Subcutaneous abdominal adipose tissue (tissue), 5 donors: ENCODE measurements at regions not wholly inside any gene's neighbourhood (a gene's known extent, or its start where the extent isn't known, plus 50 kb on each side); places are given as distances from the start of the nearest gene placed in this dataset.

ENCODE experiments used
- H3K27ac ChIP-seq: one replicate; pipeline ENCODE4 v1.7.0; 2013; ENCODE audit warnings: low read depth, mild to moderate bottlenecking, inconsistent platforms, low read length, moderate library complexity
- H3K27me3 ChIP-seq, 5 donors: one replicate each; pipeline ENCODE4 v1.7.0; 2013; ENCODE audit warnings: low read length in 5 of 5, inconsistent platforms in 1 of 5; ENCODE audit not compliant: control insufficient read depth in 5 of 5, insufficient read depth in 4 of 5
- H3K36me3 ChIP-seq, 5 donors: one replicate each; pipeline ENCODE4 v1.7.0; 2013; ENCODE audit warnings: low read length in 5 of 5; ENCODE audit not compliant: control insufficient read depth in 5 of 5, insufficient read depth in 5 of 5
- H3K4me1 ChIP-seq, 5 donors: one replicate each; pipeline ENCODE4 v1.7.0; 2013; ENCODE audit warnings: low read length in 5 of 5, mild to moderate bottlenecking in 3 of 5, moderate library complexity in 1 of 5; ENCODE audit not compliant: control insufficient read depth in 5 of 5, insufficient read depth in 5 of 5
- H3K4me3 ChIP-seq, 5 donors: one replicate each; pipeline ENCODE4 v1.7.0; 2013; ENCODE audit warnings: low read length in 5 of 5, low read depth in 1 of 5
- H3K9ac ChIP-seq, 5 donors: one replicate each; pipeline ENCODE4 v1.7.0; 2013; ENCODE audit warnings: low read length in 5 of 5, mild to moderate bottlenecking in 4 of 5, moderate library complexity in 3 of 5
- H3K9me3 ChIP-seq, 5 donors: one replicate each; pipeline ENCODE4 v1.7.0; 2013; ENCODE audit warnings: low read length in 5 of 5; ENCODE audit not compliant: control insufficient read depth in 5 of 5
- donor health status: healthy.
- donor health status: healthy.
- donor health status: healthy.
- donor health status: healthy.
- donor health status: healthy.

GRCh38 chr7:114086537-114086913 is 167.7 kb upstream of the PPP1R3A start:
- no peaks in the 10 kb centered on the region for H3K36me3 ChIP-seq
- H3K27ac ChIP-seq = peak overlapping the region; percentile 96
- peak overlapping the region; percentile 83 to 98 (median 88) for H3K4me3 ChIP-seq
- H3K9ac ChIP-seq = peak overlapping the region in 4 of 5 donors; percentile 44 to 75 (median 57)
- H3K9me3 ChIP-seq = no peaks in the 10 kb centered on the region
- peaks cover 4 to 63% (median 55%) of the 10 kb centered on the region in 5 donors for H3K4me1 ChIP-seq
- H3K27me3 ChIP-seq = peaks cover 0 to 38% (median 13%) of the 10 kb centered on the region in 5 donors

DNA sequence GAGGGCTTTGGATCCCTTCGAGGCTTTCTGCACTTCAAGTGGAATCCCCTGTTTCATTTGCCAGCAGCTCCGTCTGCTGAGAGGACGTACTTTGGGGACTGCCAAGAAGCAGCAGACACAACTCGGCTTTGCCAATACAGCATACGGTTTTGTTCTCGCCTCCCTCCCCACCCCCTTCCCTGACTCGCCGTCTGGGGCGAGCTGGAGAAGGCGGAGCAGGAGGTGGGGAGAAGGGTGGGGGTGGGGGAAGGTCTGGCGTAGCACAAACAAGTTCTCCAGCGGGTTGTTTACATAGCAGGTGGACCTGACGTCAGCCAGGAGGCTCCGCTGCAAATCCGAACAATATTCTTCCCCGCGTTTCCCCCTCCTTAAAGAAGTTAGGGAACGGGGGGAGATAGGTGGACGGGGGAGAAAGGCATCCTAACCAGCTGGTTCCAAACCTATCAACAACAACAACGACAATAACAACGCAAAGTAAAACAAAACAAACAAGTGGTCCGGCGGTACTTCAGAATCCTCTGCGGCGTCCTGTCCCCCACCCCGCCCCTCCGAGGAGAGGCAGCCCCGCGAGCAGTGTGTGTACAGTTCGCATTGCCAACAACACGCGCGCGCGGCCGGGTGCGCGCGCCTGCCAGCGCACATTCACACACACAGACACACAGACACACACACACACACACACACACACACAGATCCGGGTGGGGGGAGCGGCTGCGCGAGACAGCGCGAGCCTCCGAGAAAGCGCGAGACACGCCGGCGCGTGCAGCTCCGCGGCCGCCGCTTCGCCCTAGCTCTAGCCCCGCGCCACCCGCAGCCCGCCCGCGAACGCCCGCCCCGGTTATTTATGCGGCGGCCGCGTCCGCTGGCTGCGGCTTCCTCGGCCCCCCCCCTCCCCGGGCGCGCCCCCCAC is 167.0 kb upstream of the PPP1R3A start:
- peak overlapping the region; percentile 96 for H3K27ac ChIP-seq
- peak overlapping the region; percentile 60 to 84 (median 75) for H3K9ac ChIP-seq
- H3K4me3 ChIP-seq = peak overlapping the region; percentile 83 to 97 (median 88)
- H3K27me3 ChIP-seq = peaks cover 0 to 38% (median 13%) of the 10 kb centered on the region in 5 donors
- no peaks in the 10 kb centered on the region for H3K9me3 ChIP-seq
- peaks cover 4 to 63% (median 55%) of the 10 kb centered on the region in 5 donors for H3K4me1 ChIP-seq
- H3K36me3 ChIP-seq = no peaks in the 10 kb centered on the region

DNA sequence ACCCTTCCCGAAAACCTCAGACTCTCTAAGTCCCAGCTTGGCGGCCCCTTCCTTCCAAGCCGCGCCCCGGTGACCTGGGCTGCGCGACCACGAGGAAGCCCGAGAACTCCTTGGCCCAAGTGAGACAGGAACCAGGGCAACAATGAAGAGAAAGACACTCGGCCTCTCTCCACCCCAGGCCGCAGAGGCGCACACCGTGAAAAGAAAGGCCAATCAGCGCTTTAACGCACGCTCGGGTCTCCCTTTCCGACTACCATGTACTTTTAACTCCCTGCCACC is 166.4 kb upstream of the PPP1R3A start:
- Histone ChIP-seq H3K9ac (peak overlapping the region; percentile 1 to 84 (median 68)), H3K36me3 (no peaks in the 10 kb centered on the region), H3K27ac (peak overlapping the region; percentile 96), H3K4me3 (peak overlapping the region; percentile 83 to 97 (median 88)), H3K9me3 (no peaks in the 10 kb centered on the region), H3K4me1 (peaks cover 4 to 63% (median 55%) of the 10 kb centered on the region in 5 donors), H3K27me3 (peaks cover 0 to 38% (median 13%) of the 10 kb centered on the region in 5 donors)

GRCh38 chr7:114084472-114085312 is 165.9 kb upstream of the PPP1R3A start:
- Histone ChIP-seq H3K27me3 (peaks cover 0 to 38% (median 13%) of the 10 kb centered on the region in 5 donors), H3K4me3 (peak overlapping the region; percentile 83 to 97 (median 88)), H3K36me3 (no peaks in the 10 kb centered on the region), H3K27ac (peak overlapping the region; percentile 96), H3K9ac (peak overlapping the region; percentile 44 to 84 (median 68)), H3K4me1 (peaks cover 4 to 63% (median 55%) of the 10 kb centered on the region in 5 donors), H3K9me3 (no peaks in the 10 kb centered on the region)

- H3K9ac ChIP-seq = peak overlapping the region in 4 of 5 donors; percentile 44 to 84 (median 60)
- peaks cover 4 to 63% (median 55%) of the 10 kb centered on the region in 5 donors for H3K4me1 ChIP-seq
- H3K27ac ChIP-seq = peak overlapping the region; percentile 96
- H3K36me3 ChIP-seq = no peaks in the 10 kb centered on the region
- H3K9me3 ChIP-seq = no peaks in the 10 kb centered on the region
- peaks cover 0 to 38% (median 13%) of the 10 kb centered on the region in 5 donors for H3K27me3 ChIP-seq
- peak overlapping the region; percentile 76 to 88 (median 85) for H3K4me3 ChIP-seq
Observed at GRCh38 chr7:114084002-114084471, 165.2 kb upstream of the PPP1R3A start.

- H3K4me3 ChIP-seq = peak overlapping the region; percentile 56 to 86 (median 65)
- peaks cover 0 to 38% (median 13%) of the 10 kb centered on the region in 5 donors for H3K27me3 ChIP-seq
- H3K36me3 ChIP-seq = no peaks in the 10 kb centered on the region
- H3K27ac ChIP-seq = peak overlapping the region; percentile 96
- peaks cover 4 to 62% (median 55%) of the 10 kb centered on the region in 5 donors for H3K4me1 ChIP-seq
- no peaks in the 10 kb centered on the region for H3K9me3 ChIP-seq
- peak overlapping the region in 4 of 5 donors; percentile 22 to 68 (median 40) for H3K9ac ChIP-seq
Observed at GRCh38 chr7:114083166-114084001, 164.6 kb upstream of the PPP1R3A start.

DNA sequence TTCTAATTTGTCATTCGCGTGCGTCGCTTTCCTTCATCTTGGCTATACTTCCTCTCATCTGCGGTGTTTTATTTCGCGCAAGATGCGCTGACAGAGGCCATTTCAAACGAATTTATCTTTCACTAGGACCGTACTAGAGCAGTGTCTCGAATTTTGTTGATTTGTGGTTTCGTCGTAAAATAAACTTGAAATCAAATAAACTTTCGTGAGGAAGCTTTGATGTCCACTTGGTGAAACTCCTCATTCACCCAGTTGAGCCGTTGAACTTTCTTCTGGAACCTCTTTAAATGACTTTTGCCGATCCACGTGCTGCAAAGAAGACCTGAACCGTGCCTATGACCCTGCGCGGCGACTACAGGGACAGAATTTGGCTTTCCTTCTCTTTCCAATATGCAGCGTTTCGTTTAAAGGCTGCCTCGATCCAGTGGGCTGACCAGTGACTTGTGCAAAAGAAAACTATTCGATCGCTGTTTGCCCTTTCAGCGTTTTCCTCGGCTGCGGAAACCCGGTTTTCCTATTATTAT is 163.9 kb upstream of the PPP1R3A start:
- Histone ChIP-seq H3K9me3 (no peaks in the 10 kb centered on the region), H3K27me3 (peaks cover 0 to 32% (median 10%) of the 10 kb centered on the region in 5 donors), H3K36me3 (no peaks in the 10 kb centered on the region), H3K4me3 (peak overlapping the region; percentile 56 to 86 (median 65)), H3K9ac (peak overlapping the region; percentile 22 to 68 (median 33)), H3K4me1 (peaks cover 2 to 55% (median 49%) of the 10 kb centered on the region in 5 donors), H3K27ac (peak overlapping the region; percentile 96)

GRCh38 chr7:114081606-114082425 is 163.0 kb upstream of the PPP1R3A start:
- Histone ChIP-seq H3K27ac (no peak overlapping the region), H3K4me1 (peaks cover 0 to 48% (median 41%) of the 10 kb centered on the region in 5 donors), H3K9me3 (no peaks in the 10 kb centered on the region), H3K4me3 (peak overlapping the region in 4 of 5 donors; percentile 56 to 86 (median 73)), H3K9ac (peak overlapping the region in 1 of 5 donors; percentile 68), H3K27me3 (peaks cover 0 to 26% (median 10%) of the 10 kb centered on the region in 5 donors), H3K36me3 (no peaks in the 10 kb centered on the region)
